B cell (primary cell): ENCODE measurements at regions not wholly inside any gene's neighbourhood (a gene's known extent, or its start where the extent isn't known, plus 50 kb on each side); places are given as distances from the start of the nearest gene placed in this dataset.
A peak's percentile ranks its signal among the peaks of the same experiment; 100 is the strongest.

ENCODE experiments used
- ATAC-seq: fragments of 200-7000 bp; cut with Tn5 transposase; one replicate; pipeline ENCODE4 v1.10.0; 2021; ENCODE audit warnings: low read depth, mild to moderate bottlenecking, moderate number of reproducible peaks, moderate library complexity
- CTCF ChIA-PET: fragments of 350-600 bp; sonication (Branson Sonifier 250); formaldehyde crosslinking; loops from one replicate; lab custom pipeline; 2021; ENCODE audit warnings: antibody characterized with exemption, inconsistent platforms; lab: Charles Lee
- POLR2A ChIA-PET: fragments of 350-600 bp; sonication (Branson Sonifier 250); formaldehyde crosslinking; loops from one replicate; lab custom pipeline; 2021; ENCODE audit warnings: antibody characterized with exemption; lab: Charles Lee
- DNase-seq: peaks from one replicate; pipeline ENCODE4 v3.0.0; 2013
- H2AFZ ChIP-seq: 2 replicates; pipeline ENCODE4 v1.6.1; 2012; ENCODE audit warnings: mild to moderate bottlenecking, low read depth, low read length; ENCODE audit not compliant: insufficient read depth, poor library complexity, severe bottlenecking
- H3K27ac ChIP-seq, 2 donors: 1 replicate in 1 of 2; 2 replicates in 1 of 2; pipeline ENCODE4 v1.5.1; 2012 to 2013; ENCODE audit warnings: low read length in 2 of 2, mild to moderate bottlenecking in 2 of 2, moderate library complexity in 1 of 2
- H3K27me3 ChIP-seq, 4 experiments: fragments of 200-600 bp in 1 of 4; sonication (generic) in 1 of 4; replicated peaks in 1 of 4; 1 replicate in 2 of 4; 2 replicates in 2 of 4; pipeline versions ENCODE4 v1.6.1 to v1.7.0; 2013 to 2016; ENCODE audit warnings: low read length in 3 of 4, mild to moderate bottlenecking in 2 of 4, mixed read lengths in 1 of 4, moderate library complexity in 1 of 4; ENCODE audit not compliant: insufficient read depth in 4 of 4, control insufficient read depth in 3 of 4; ENCODE audit errors: control extremely low read depth in 1 of 4
- H3K36me3 ChIP-seq, 2 experiments: replicated peaks in 1 of 2; 1 replicate in 1 of 2; 2 replicates in 1 of 2; pipeline versions ENCODE4 v1.6.1 to v1.7.1; 2013; ENCODE audit warnings: low read length in 1 of 2; ENCODE audit not compliant: insufficient read depth in 2 of 2, control insufficient read depth in 1 of 2; ENCODE audit errors: control extremely low read depth in 1 of 2, extremely low read depth in 1 of 2
- H3K4me1 ChIP-seq, 2 donors: fragments of 200-600 bp in 1 of 2; sonication (generic) in 1 of 2; 1 replicate in 1 of 2; 2 replicates in 1 of 2; pipeline versions ENCODE4 v1.5.1 to v1.6.1; 2013 to 2017; ENCODE audit warnings: low read length in 2 of 2; ENCODE audit not compliant: control insufficient read depth in 2 of 2, insufficient read depth in 2 of 2
- H3K4me2 ChIP-seq: replicated peaks from 2 replicates; pipeline ENCODE3; 2012; ENCODE audit warnings: mild to moderate bottlenecking, low read depth, low read length; ENCODE audit not compliant: poor library complexity, severe bottlenecking
- H3K4me3 ChIP-seq, 5 experiments: fragments of 200-600 bp in 1 of 5; sonication (generic) in 1 of 5; 1 replicate in 3 of 5; 2 replicates in 2 of 5; pipeline versions ENCODE4 v1.5.1 to v1.7.0; 2011 to 2016; ENCODE audit warnings: low read length in 4 of 5, mild to moderate bottlenecking in 4 of 5, low read depth in 2 of 5, control low read depth in 1 of 5, moderate library complexity in 1 of 5; ENCODE audit not compliant: insufficient read depth in 1 of 5; ENCODE audit errors: control extremely low read depth in 1 of 5, extremely low read depth in 1 of 5
- H3K79me2 ChIP-seq: fragments of 200-600 bp; sonication (generic); one replicate; pipeline ENCODE4 v1.6.0; 2016; ENCODE audit warnings: low read length; ENCODE audit not compliant: control insufficient read depth, insufficient read depth
- H3K9ac ChIP-seq: fragments of 200-600 bp; sonication (generic); 2 replicates; pipeline ENCODE4 v1.6.1; 2017; ENCODE audit warnings: mild to moderate bottlenecking, low read length, moderate library complexity
- H3K9me3 ChIP-seq, 3 donors: one replicate each; pipeline versions ENCODE4 v1.6.1 to v1.7.1; 2013; ENCODE audit warnings: low read length in 2 of 3; ENCODE audit not compliant: control insufficient read depth in 2 of 3, insufficient read depth in 1 of 3; ENCODE audit errors: control extremely low read depth in 1 of 3
- H4K20me1 ChIP-seq: 2 replicates; pipeline ENCODE4 v1.6.0; 2012; ENCODE audit warnings: mild to moderate bottlenecking, low read length; ENCODE audit not compliant: insufficient read depth, control insufficient read depth, poor library complexity, severe bottlenecking
- H3K27ac Mint-ChIP-seq: one replicate; pipeline ENCODE4 v1.8.0; 2021; ENCODE audit warnings: mixed read lengths
- H3K27me3 Mint-ChIP-seq: one replicate; pipeline ENCODE4 v1.8.0; 2021; ENCODE audit warnings: mixed read lengths
- H3K4me1 Mint-ChIP-seq: one replicate; pipeline ENCODE4 v1.8.0; 2021; ENCODE audit warnings: mixed read lengths
- H3K4me3 Mint-ChIP-seq: one replicate; pipeline ENCODE4 v1.8.0; 2021; ENCODE audit warnings: mixed read lengths
- H3K9me3 Mint-ChIP-seq: one replicate; pipeline ENCODE4 v1.8.0; 2022; ENCODE audit warnings: mixed read lengths; ENCODE audit not compliant: insufficient read depth
- CTCF ChIP-seq: fragments of 200-600 bp; IDR thresholded peaks from one replicate; pipeline ENCODE4 v1.8.0; 2022; ENCODE audit warnings: antibody characterized with exemption, mild to moderate bottlenecking
- EZH2 ChIP-seq: IDR thresholded peaks from 2 replicates; pipeline ENCODE4 v1.6.1; 2012; ENCODE audit warnings: borderline replicate concordance, low read depth, mild to moderate bottlenecking, moderate library complexity, low read length; ENCODE audit not compliant: insufficient read depth, poor library complexity, severe bottlenecking
- WGBS: methylation state at CpG from one replicate; pipeline ENCODE4 v1.1.5; 2013; ENCODE audit warnings: missing lambda C conversion rate; ENCODE audit not compliant: insufficient coverage; 5-methylcytosine and 5-hydroxymethylcytosine counted together
- intact Hi-C: fragments of 100-400 bp; cut with micrococcal nuclease; formaldehyde crosslinking; loops from one replicate; pipeline ENCODE4 v1.10.0; 2022

GRCh38 chr6:149166336-149166735 lies 151.2 kb upstream of the TAB2 start:
- CTCF ChIA-PET: interaction anchor here (1.5 kb wide), 1 partner anchor 23 kb away, joined by 3 read pairs; no protein-coding TSS in a partner anchor
- H3K4me3 Mint-ChIP-seq: no peak overlapping the region
- H3K27ac ChIP-seq: no peak overlapping the region

GRCh38 chr6:149166747-149167146 lies 150.8 kb upstream of the TAB2 start:
- H3K4me2 ChIP-seq: no peak overlapping the region
- intact Hi-C loops: no loop called here
- H2AFZ ChIP-seq: peak overlapping the region; percentile 26
- Mint-ChIP-seq H3K4me1 (peaks cover 8% of the 10 kb centered on the region), H3K27me3 (peaks cover 11% of the 10 kb centered on the region), H3K27ac (no peak overlapping the region), H3K9me3 (no peaks in the 10 kb centered on the region), H3K4me3 (no peak overlapping the region)
- H4K20me1 ChIP-seq: no peaks in the 10 kb centered on the region
- DNase-seq (no peak), ATAC-seq (no peak)
- no peak overlapping the region for H3K4me3 ChIP-seq
- peaks cover 0 to 8% (median 3%) of the 10 kb centered on the region in 4 experiments for H3K27me3 ChIP-seq
- CTCF ChIA-PET: interaction anchor here (1.5 kb wide), 1 partner anchor 23 kb away, joined by 3 read pairs; no protein-coding TSS in a partner anchor
- no peak overlapping the region for H3K9ac ChIP-seq
- no peaks in the 10 kb centered on the region for H3K79me2 ChIP-seq
- no peak for TF ChIP-seq CTCF
- TF ChIP-seq EZH2: no peak
- H3K9me3 ChIP-seq: peaks cover 0 to 7% (median 0%) of the 10 kb centered on the region in 3 donors
- H3K27ac ChIP-seq: no peak overlapping the region
- peaks cover 7% of the 10 kb centered on the region in 2 donors for H3K4me1 ChIP-seq
- WGBS: 44% methylated on average over 7 of the region's 8 CpGs
- POLR2A ChIA-PET: no interaction called here
- H3K36me3 ChIP-seq: no peaks in the 10 kb centered on the region

More at GRCh38 chr6:149166336-149166735, 151.2 kb upstream of the TAB2 start:
- no peak overlapping the region for H3K4me3 ChIP-seq
- no peak overlapping the region for H3K4me2 ChIP-seq
- H3K36me3 ChIP-seq: no peaks in the 10 kb centered on the region
- no CpG with 5 or more reads among the region's 1 CpG for WGBS
- H2AFZ ChIP-seq: peak overlapping the region; percentile 26
- DNase-seq (no peak), ATAC-seq (no peak)
- no peak overlapping the region for H3K9ac ChIP-seq
- no peaks in the 10 kb centered on the region for H4K20me1 ChIP-seq
- Mint-ChIP-seq H3K27ac (no peak overlapping the region), H3K9me3 (no peaks in the 10 kb centered on the region), H3K27me3 (peaks cover 11% of the 10 kb centered on the region), H3K4me1 (peaks cover 8% of the 10 kb centered on the region)
- H3K79me2 ChIP-seq: no peaks in the 10 kb centered on the region
- H3K4me1 ChIP-seq: peaks cover 7% of the 10 kb centered on the region in 2 donors
- TF ChIP-seq CTCF: no peak
- TF ChIP-seq EZH2: no peak
- POLR2A ChIA-PET: no interaction called here
- intact Hi-C loops: no loop called here
- H3K9me3 ChIP-seq: peaks cover 0 to 7% (median 0%) of the 10 kb centered on the region in 3 donors
- H3K27me3 ChIP-seq: peaks cover 0 to 8% (median 3%) of the 10 kb centered on the region in 4 experiments
